ENCODE measurements at regions not wholly inside any gene's neighbourhood (a gene's known extent, or its start where the extent isn't known, plus 50 kb on each side); places are given as distances from the start of the nearest gene placed in this dataset.
"Not testable (repeated sequence)": the region's sequence is repeated elsewhere in the genome, so short reads cannot be mapped to it uniquely, and the experiment has no call there.

GRCh38 chr16:60949800-60950199, 1086.4 kb downstream of the CDH8 start:
- intact Hi-C loops (cut with DNase I; ENCODE audit: low total_unique reads) = no loop called here
- no peak for DNase-seq
- no peak overlapping the region for H3K4me3 ChIP-seq
- H3K36me3 ChIP-seq = no peaks in the 10 kb centered on the region
- H3K9me3 ChIP-seq = no peaks in the 10 kb centered on the region
- WGBS, 5 donors = 56 to 79% (median 63%) methylated on average over 5 of the region's 5 CpGs
- no peak overlapping the region for H3K27ac ChIP-seq
- no peaks in the 10 kb centered on the region for H3K4me1 ChIP-seq
- no peak for TF ChIP-seq POLR2AphosphoS5 (IDR thresholded peaks at IDR 0.05)
- TF ChIP-seq POLR2A (IDR thresholded peaks at IDR 0.05) = no peak
- no peak for TF ChIP-seq CTCF (IDR thresholded peaks at IDR 0.05)
- no peak for TF ChIP-seq EP300 (IDR thresholded peaks at IDR 0.05)
- H3K27me3 ChIP-seq = no peaks in the 10 kb centered on the region

- no peaks in the 10 kb centered on the region for H3K4me1 ChIP-seq
- intact Hi-C loops (cut with DNase I; ENCODE audit: low total_unique reads) = no loop called here
- TF ChIP-seq POLR2AphosphoS5 (IDR thresholded peaks at IDR 0.05) (no peak), POLR2A (IDR thresholded peaks at IDR 0.05) (no peak), CTCF (IDR thresholded peaks at IDR 0.05) (no peak), EP300 (IDR thresholded peaks at IDR 0.05) (no peak)
- H3K9me3 ChIP-seq = peaks cover 0 to 7% (median 0%) of the 10 kb centered on the region in 4 donors
- 2 to 11% (median 3%) methylated on average over 2 of the region's 2 CpGs for WGBS, 5 donors
- no peak overlapping the region for H3K27ac ChIP-seq
- no peak overlapping the region for H3K4me3 ChIP-seq
- no peaks in the 10 kb centered on the region for H3K36me3 ChIP-seq
- no peaks in the 10 kb centered on the region for H3K27me3 ChIP-seq
- peak in 1 of 2 donors; percentile 55 for DNase-seq
Measured at GRCh38 chr16:60945225-60945624, 1091.0 kb downstream of the CDH8 start.

- H3K27ac ChIP-seq; DNase-seq; H3K4me3 ChIP-seq; H3K27me3 ChIP-seq; intact Hi-C loops (cut with DNase I; ENCODE audit: low total_unique reads); H3K4me1 ChIP-seq; H3K36me3 ChIP-seq: not testable (repeated sequence)
- peaks cover 0 to 11% (median 5%) of the 10 kb centered on the region in 4 donors for H3K9me3 ChIP-seq
- WGBS, 5 donors = 89 to 95% (median 93%) methylated on average over 10 of the region's 10 CpGs
Measured at GRCh38 chr16:60936189-60936588, 1100.0 kb downstream of the CDH8 start.

GRCh38 chr16:60932600-60932999, 1103.6 kb downstream of the CDH8 start:
- intact Hi-C loops (cut with DNase I; ENCODE audit: low total_unique reads) = no loop called here
- Histone ChIP-seq H3K27me3 (no peaks in the 10 kb centered on the region), H3K9me3 (peaks cover 0 to 11% (median 5%) of the 10 kb centered on the region in 4 donors), H3K27ac (no peak overlapping the region), H3K4me3 (no peak overlapping the region), H3K4me1 (no peaks in the 10 kb centered on the region), H3K36me3 (no peaks in the 10 kb centered on the region)
- DNase-seq = no peak
- TF ChIP-seq EP300 (IDR thresholded peaks at IDR 0.05) (no peak), POLR2AphosphoS5 (IDR thresholded peaks at IDR 0.05) (no peak), POLR2A (IDR thresholded peaks at IDR 0.05) (no peak), CTCF (IDR thresholded peaks at IDR 0.05) (no peak)
- 74 to 89% (median 88%) methylated on average over 3 of the region's 3 CpGs for WGBS, 5 donors

- H3K27ac ChIP-seq = no peak overlapping the region
- intact Hi-C loops (cut with DNase I; ENCODE audit: low total_unique reads) = no loop called here
- no peak overlapping the region for H3K4me3 ChIP-seq
- no peak for TF ChIP-seq CTCF (IDR thresholded peaks at IDR 0.05)
- TF ChIP-seq POLR2AphosphoS5 (IDR thresholded peaks at IDR 0.05) = no peak
- no peak for TF ChIP-seq EP300 (IDR thresholded peaks at IDR 0.05)
- no peak for TF ChIP-seq POLR2A (IDR thresholded peaks at IDR 0.05)
- H3K9me3 ChIP-seq = peaks cover 0 to 4% (median 0%) of the 10 kb centered on the region in 4 donors
- H3K36me3 ChIP-seq = no peaks in the 10 kb centered on the region
- WGBS, 5 donors = 69 to 78% (median 71%) methylated on average over 5 of the region's 5 CpGs
- H3K4me1 ChIP-seq = no peaks in the 10 kb centered on the region
- no peaks in the 10 kb centered on the region for H3K27me3 ChIP-seq
- DNase-seq = no peak
Measured at GRCh38 chr16:60930291-60930690, 1105.9 kb downstream of the CDH8 start.

All from stomach (tissue), 8 donors.